GM18873 (cell line): ENCODE measurements at regions not wholly inside any gene's neighbourhood (a gene's known extent, or its start where the extent isn't known, plus 50 kb on each side); places are given as distances from the start of the nearest gene placed in this dataset.

Experiments
- ATAC-seq: cut with Tn5 transposase; IDR thresholded peaks from one replicate; pipeline ENCODE4 v1.9.1; 2021; ENCODE audit warnings: mild to moderate bottlenecking, moderate library complexity, moderate number of reproducible peaks; ENCODE audit not compliant: unreplicated experiment, low FRiP score

DNA sequence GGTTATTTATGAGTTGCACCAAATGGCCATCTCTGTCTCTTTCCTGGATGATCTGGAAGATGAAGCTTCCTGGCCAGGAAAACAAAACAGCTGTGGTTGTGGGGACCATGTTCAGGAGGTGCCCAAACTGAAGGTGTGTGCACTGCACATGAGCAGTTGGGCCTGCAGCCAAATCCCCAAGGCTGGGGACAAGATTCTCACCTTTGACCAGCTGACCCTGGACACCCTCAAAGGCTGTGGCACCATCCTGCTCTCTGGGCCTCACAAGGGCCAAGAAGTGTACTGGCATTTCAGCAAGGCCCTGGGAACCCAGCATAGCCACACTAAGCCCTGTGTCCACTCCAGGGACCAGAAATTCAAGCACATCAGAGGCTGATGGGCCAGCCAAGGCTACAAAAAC is 84.2 kb downstream of the KCNRG start:
- ATAC-seq = no peak

DNA sequence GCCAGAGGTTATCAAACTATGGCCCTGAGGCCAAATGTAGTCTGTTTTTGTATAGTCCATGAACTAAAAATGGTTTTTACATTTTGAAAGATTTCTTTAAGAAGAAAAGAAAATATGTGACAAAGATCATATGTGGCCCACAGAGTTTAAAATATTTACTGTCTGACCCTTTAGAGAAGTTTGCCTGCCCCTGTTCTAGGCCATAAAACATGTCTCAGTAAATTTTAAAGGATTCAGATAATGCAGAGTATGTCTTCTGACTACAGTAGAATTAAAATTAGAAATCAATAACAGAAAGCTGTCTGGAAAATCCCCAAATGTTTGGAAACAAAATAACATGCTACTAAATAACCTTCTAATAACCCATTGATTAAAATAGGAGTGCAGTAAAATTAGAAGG is 86.3 kb downstream of the KCNRG start:
- no peak for ATAC-seq

DNA sequence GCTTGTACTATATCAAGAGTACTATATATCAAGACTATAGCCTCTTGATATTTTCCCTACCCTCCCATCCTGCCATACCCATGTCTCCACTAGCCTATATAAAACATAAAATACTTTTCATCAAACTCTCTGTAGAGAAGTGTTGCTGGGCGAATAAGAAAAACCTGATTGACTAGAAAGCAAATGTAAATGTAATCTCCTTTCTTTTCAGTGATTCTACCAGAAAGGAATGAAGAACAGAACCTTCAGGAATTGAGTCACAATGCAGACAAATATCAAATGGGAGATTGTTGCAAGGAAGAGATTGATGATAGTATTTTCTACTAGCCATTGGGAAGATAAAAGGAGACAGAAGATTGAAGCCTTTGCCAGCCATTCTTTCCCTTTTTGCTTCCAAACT is 89.2 kb downstream of the KCNRG start:
- no peak for ATAC-seq

DNA sequence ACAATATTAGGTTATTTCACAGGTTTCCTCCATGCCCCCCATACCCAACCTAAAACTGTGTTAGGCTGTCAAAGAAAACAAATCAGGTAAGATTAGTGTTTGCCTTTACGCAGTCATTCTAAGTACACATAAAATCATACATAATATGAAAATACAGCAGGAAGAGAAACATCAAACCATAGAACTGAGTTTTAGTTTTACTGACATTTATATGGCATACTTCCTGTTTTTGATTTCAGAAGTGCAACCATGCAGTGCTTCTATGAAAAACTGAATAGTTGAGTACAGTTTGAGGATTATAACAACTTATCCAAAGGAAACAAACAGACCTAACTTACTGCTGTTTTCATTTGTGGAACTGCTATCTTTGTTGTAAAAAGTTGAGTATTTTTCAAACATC is 91.3 kb downstream of the KCNRG start:
- no peak for ATAC-seq

DNA sequence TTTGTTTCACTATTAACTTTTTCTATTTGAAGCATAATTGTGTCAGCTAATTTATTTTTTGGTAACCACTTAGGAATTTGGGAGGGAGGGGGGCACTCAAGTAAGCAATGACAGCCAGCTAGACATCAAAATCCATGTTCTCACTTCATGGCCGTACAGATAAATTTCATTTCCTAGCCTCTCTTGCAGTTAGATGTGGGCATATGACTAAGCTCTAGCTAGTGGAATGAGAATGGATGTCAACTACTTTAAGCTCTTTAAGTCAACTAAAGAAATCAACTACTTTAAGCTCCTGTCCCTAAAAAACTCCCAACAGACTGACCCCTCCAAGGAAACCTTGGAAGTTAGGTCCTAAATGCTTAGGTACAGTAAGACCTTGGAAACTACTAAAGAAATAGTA is 92.0 kb downstream of the KCNRG start:
- no peak for ATAC-seq

- ATAC-seq = no peak
Measured at GRCh38 chr13:50114961-50115360, 99.7 kb downstream of the KCNRG start.

DNA sequence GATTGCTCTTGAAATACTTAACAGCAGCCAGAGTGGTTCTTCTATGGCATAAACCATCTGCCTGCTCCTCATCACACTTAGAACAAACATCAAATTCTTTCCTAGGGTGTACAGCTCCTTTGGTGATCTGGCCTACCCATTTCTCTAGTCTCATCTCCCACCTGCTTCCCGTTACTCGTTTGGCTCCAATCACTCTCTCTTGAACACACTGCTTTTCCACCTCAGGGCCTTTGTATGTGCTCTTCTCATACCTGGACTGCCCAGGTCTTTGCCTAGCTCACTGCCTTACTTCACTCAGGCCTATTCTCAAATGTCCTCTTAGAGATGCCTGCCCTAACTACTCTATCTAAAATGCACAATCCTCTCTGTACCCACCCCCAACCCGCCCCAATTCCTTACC is 100.5 kb downstream of the KCNRG start:
- no peak for ATAC-seq

DNA sequence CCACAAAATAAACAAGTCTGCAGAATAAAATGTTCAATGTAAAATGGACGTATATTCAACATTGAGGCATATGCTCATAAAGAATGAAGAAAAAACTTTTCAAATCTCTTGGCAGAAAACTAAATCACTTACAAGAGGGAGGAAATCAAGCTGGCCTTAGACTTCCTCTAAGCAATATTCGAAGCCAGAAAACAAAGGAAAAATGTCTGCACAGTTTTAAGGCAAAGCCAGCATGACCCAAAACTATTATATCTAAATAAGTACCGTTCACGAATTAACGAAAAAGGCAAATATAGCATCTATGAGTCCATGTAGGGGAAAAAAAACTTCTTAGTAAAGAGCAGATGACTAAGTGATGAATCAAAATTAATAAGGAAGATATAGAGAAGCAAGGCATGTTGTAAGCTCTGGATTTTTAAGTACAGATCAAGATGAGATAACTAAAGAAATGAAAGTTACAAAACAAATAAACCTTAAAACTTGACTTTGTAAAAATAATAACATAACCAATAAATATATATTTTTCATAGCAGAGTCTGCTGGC is 101.3 kb downstream of the KCNRG start:
- no peak for ATAC-seq

DNA sequence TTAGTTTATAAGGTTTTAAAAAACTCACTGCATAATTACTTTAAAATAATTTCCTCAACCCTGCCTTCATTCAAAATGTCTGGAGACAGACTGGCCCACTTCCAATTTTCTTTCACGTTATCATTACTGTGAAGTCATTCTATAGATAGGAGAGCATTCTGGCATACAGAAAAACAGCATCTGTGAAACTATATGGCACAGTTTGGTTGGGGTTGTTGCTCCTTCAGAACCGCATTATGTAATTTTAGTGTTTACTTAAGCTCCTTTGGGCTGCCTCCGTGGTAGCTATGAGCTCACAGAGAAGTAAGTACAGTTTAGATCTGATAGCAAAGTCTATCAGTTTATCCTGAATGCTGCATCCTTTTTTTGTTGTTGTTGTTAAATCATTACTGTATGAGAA is 104.3 kb downstream of the KCNRG start:
- ATAC-seq = no peak

DNA sequence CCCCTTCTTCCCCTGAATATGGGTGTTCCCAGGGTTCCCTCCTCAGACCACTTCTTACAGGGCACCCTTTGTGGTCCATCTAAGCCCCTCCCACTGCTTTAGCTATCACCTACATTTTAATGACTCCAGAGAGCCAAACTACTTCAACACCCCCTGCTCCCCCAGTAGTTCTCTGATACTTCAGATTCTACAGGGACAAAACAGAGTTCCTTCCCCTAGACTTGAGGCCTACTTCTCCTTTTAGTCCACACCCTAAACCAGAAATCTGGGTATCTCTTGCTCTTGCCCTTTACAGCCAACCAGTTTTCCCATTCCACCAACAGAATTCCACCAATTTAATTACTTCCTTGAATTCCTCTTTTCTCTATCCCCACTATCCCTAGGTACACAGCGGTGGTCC is 107.2 kb downstream of the KCNRG start:
- no peak for ATAC-seq

DNA sequence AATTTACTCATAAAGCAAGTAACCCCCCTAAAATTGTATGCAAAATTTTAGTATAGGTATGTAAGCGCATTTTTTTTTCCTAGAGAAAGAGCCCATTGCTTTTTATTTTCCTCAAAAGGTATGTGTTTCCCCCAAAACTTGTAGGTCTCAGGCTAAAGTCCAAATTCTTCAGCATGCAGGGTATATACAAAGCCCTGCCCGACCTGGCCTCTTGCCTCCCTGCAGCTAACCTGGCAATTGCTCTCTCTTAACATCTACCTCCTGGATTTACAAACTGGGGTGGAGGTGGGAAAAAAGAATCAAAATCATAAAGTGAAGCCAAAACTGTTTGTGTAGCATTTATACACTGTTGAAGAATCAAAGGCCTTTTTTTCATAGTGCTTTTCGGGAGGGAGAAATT is 107.8 kb downstream of the KCNRG start:
- ATAC-seq = no peak

GRCh38 chr13:50123515-50123861 is 108.2 kb downstream of the KCNRG start:
- no peak for ATAC-seq

DNA sequence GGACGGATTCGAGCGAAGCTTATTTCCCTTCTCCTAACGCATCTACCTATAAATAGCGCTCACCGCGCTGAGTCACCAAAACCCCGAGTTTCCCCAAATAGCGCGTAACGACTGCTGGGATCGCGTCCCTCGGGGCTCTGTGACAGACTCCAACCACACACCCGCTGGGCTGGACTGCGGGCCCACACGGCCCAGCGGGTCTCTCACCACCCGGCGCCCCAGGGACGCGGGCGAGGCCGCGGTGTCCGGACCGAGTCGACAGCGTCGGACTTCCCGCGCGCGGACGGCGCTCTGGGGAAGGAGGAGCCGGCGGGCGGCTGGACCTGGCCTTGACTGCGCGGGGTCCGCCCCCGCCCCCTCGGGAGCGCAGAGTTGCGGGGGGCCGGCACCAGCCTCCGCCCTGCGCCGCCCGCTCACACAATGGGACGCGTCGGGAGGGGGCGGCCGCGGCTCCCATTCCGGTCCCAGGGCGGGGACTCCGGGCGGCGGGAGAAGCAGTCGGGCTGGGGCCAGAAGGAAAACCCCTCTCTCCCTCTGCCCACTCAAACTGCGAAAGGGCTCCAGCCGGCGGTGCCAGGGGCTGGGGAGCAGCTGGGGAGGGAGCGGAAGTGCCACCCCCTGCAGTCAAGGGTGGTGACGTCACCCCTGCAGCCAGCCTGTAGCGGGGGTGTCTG is 108.8 kb downstream of the KCNRG start:
- ATAC-seq = peak; percentile 54

GRCh38 chr13:50124536-50125303 is 109.5 kb downstream of the KCNRG start:
- ATAC-seq = peak; percentile 13

DNA sequence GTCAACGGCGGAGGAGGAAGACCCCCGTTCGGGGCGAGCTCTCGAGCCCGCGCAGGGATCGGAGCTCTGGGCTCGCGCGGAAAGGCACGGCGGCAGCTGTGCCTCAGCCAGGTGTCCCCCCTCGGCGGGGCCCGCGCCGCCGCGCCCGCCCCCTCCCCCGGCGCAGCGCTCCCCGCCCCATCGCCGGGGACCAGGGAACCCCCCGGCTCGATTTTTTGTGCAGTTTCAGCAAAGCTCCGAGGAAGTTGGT is 110.0 kb downstream of the KCNRG start:
- no peak for ATAC-seq

GRCh38 chr13:50125554-50126262 is 110.5 kb downstream of the KCNRG start:
- no peak for ATAC-seq

DNA sequence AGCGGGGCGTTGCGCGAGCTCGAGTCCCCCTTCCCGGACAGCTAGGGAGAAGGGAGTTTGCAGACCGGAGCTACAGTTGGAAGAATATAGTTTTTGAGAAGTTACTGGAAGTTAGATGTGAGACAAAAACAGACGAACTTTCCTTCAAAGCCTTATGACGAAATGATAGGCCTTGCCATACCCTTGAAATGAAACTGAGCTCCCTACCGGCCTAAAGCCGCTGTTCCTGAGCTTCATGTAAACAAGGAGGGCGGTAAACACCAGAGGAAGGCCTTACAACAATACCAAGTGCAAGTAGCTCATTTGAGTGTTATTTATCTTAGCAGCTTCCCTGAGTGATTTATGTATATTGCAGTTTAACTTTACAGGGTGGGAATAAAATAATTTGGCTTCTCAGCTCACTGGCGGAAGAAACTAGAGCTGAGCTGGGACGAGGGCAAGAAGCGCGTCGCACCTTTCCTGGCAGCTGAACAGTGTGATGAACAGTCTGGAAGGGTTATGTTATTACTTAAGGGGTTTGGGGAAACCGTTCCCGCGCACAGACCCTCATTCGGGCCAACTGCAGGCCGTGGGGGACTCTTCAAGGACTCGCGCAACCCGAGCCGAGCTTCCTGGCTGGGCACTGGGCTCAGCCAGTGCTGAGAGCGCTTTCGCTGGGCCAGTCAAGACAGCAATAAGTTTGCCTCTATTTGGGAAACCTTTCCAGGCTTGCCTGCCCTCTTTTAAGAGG is 111.2 kb downstream of the KCNRG start:
- ATAC-seq = no peak

DNA sequence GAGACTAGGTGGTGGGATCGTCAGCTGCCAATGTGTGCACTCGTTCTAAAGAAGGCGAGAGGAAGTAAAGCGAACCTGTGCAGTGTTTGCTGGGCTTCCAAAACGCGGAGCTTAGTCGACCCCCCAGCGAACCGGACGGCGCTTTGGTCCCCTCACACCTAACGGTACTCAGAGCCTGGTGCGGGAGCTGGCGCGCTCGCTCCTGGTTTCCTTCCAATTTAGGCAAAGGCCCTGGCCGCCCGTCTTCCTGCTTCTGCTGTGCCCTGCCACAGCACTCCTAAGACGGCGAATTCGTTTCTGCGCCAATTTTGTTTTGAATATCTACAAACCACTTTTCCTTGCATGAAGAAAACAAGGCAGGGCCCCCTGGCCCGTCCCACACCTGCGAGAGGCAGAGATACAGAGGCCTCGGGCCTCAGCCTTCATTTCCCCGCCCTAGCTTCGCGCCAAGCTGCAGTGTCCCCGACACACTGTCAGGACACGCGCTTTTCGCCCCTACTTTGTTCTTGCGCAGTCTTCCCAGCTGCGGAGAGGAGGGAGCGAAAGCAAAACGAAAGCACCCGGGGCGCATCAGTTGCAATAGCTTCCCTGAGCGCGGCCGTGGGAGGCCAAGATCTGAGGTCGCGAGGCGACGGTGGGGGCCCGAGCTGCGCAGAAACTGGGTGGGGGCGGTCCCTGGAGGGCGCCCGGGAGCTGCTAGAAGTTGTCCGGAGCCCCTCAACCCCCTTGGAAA is 111.9 kb downstream of the KCNRG start:
- ATAC-seq = no peak

DNA sequence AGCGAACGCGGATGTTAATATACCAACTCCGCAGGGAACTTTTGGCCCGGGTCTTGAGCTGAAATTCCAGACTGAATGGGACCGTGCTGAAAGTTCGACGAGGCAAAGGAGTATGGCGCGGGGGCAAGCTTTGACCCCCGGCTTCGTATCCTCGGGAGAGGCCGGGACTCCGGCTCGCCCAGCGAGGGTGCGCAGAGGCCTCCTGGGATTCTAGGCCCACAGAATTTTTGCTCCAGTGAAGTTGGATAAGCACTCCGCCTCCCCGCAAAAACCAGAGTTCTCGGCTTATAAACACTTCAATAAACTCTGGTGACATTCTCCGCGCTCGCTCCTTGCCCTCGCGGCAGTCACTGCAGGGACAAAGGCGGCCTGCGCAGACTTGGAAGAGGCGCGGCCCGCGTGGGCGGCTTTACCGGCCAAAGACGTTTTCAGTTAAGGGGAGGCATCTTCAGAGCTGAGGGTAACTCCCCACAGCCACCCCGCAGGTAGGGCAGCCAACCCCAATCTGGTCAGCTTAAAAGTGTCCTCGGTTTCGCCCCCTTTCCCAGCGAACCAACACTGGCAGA is 112.6 kb downstream of the KCNRG start:
- ATAC-seq = no peak

DNA sequence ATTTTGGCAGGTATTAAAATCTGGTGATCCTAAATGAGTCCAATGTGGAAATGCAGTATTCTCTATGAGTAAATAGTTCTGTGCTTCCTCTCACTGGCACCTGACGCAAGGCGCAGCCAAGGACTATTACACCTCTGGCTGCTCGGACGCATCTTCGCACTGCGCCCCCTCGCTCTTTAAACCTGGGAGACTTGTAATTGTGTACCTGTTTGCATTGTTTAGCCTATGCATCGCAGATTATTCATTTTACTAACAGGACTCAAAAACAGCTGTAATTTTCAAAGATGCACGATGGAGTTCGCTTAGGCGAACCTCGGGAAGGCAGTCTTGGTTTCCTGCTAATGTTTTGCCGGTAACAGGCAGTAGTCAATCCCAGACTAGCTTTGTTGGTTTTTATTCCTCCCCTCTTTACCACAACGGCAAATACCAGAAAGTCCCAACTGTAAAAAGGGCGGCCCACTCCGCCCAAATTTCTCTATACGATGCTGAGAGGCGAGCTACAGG is 113.2 kb downstream of the KCNRG start:
- no peak for ATAC-seq
